Left hindlimb (tissue), 1 donor: ENCODE measurements at regions not wholly inside any gene's neighbourhood (a gene's known extent, or its start where the extent isn't known, plus 50 kb on each side); places are given as distances from the start of the nearest gene placed in this dataset.

Source experiments
- DNase-seq: peaks from one replicate; pipeline ENCODE4 v3.0.0-alpha.2; 2018

DNA sequence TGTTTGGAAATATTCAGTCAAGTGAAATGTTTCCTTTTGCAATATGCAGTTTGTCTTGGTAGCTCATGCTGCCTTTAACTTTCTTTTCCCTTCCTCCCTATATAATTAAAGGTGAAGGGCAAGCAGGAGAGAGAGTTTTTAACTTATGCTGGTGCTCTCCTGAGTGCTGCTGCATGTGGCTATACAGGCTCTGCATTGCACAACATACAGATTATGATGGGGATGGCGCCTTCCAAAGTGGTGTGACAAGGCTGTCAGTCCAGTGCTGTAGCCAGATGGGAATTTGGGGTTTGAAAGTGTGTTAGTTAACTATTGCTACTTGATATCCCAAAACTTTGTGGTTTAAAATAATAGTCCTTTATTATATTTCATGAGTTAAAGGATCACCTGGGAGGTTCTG, 199.0 kb downstream of the ATP23 start:
- no peak for DNase-seq

DNA sequence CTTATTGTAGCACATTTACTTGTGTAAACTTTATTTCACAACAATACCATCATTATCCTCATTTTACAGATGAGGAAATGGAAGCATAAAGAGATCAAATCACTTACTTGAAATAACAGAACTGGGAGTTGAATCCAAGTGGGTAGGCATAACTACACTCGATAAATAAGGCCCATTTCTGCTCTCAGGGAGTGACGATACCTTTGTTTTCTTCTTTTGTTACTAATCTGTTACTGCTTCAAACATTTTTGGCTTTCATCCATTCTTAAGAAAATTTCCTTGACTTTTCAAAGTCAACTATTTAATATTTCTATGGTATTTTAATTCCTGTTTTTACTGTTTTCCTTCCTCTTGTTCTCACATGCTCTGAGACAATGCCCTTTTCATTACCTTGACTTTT, 201.6 kb downstream of the ATP23 start:
- DNase-seq = no peak

DNA sequence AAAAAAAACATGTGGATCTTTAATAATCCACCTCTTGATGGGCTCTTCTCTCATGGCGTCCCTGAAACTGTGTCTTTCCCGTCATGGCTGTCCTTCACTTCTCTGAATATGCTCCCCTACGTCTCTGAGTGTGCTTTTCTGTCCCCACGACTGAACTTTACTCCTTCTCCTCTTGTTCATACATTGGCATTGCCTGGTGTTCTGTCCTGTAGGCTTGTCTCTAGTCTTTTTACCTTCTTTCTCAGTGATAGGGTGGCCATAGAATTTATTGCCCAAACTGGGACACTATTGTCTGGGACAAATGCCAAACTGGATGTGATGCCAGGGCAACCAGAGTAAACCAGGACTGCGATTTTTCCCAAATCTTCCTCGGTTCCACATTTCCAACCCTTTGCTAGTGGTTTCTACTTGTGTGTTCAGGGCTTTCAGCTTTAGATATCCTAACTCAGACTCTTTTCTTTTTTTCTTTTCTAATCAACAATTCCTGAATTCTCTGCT, 202.2 kb downstream of the ATP23 start:
- no peak for DNase-seq

DNA sequence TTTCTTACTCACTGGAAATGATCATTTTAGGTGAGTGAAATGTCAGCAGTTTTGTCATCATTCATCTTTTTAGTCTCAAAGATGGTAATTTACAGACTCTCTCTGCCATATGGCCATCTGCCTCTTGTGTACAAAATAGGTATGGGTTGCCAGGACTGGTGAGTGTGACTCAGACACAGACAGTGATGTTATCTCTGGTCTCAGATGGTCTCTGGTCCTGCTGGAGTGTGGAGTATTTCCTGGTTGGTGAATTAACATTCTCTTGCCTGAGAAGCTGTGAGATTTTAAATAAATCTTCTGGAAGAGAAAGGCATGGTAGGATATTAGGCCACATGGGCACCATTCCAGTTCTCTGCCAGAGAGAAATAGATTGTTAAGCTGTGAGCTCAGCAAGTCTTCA, 207.0 kb downstream of the ATP23 start:
- DNase-seq = no peak

DNA sequence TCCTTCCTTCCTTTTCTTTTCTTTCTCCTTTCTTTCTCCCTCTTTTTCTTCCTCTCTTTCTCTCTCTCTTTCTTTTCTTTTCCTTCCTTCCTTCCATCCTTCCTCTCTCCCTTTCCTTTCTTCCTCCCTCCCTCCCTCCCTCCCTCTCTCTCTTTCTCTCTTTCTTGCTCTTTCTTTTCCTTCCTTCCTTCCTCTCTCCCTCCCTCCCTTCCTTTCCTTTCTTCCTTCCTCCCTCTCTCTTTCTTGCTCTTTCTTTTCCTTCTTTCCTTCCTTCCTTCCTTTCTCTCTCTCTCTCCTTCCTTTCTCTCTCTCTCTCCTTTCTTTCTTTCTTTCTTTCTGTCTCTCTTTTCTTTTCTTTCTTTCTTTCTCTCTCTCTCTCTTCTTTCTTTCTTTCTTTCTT, 207.6 kb downstream of the ATP23 start:
- DNase-seq = no peak

DNA sequence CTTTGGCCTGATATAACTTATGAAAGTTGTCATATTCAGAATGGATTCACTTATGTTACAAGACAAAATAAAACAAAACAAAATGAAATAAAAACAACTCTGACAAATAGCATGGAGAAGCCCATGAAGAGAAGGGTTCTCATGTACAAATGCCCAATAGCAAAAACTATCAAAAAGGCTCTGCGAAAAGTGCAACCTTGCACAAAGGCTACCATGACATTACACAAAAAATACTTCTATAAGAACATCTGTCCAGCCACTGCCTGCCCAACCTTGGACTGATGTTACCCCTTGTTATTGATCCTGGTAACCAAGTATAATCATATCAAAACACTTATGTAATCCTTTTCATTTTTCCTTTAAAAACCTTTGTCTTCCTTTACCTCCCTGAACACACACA, 213.0 kb downstream of the ATP23 start:
- no peak for DNase-seq

DNA sequence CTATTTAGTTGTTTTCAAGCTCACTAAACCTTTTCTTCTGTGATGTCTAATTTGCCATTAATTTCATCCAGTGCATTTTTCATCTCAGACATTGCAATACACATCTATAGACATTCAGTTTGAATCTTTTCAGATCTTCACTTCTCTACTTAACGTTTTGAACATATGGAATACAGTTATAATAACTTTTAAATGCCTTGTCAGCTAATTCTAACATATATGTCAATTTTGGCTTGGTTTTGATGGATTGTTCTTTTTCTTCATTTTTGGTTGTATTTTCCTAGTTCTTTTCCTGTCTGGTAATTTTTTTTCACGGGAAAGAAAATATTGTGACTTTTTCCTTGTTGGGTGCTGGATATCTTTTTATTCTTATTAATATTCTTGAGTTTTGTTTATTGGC, 215.3 kb downstream of the ATP23 start:
- no peak for DNase-seq

DNA sequence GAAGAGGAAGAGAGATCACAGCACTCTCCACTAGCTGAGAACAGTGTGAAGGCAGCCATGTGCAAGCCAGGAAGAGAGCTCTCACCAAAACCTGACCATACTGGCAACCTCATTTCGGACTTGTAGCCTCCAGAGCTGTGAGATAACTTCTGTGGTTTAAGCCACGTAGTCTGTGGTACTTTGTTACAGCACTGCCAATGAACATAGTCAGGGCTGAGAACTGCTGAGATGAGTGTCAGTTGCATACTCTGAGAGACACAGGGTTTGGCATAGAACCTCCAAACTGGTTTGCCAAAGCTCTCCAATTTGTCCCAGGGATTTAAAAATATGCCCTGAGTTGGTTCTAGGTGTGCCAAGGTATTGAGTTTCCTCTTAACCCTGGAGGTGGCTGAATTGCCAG, 218.6 kb downstream of the ATP23 start:
- no peak for DNase-seq

DNA sequence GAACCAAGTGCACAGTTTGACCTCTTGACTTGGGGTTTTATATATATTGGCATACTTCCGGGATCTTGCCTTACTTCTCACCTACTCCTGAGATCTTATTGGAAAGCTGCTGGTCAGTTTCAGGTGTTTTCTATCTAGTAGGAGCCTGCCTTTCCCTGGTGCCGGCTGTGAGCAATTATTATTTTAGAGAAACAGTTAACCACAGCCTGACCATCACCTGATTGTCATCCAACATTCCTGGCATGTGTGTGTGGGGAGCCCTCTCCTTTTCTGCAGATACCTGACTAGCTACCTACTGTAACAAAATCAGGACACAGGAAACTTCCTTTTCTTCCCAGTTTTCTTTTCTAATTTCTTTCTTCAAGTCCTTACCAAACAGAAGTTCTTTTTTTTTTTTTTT, 220.4 kb downstream of the ATP23 start:
- no peak for DNase-seq

DNA sequence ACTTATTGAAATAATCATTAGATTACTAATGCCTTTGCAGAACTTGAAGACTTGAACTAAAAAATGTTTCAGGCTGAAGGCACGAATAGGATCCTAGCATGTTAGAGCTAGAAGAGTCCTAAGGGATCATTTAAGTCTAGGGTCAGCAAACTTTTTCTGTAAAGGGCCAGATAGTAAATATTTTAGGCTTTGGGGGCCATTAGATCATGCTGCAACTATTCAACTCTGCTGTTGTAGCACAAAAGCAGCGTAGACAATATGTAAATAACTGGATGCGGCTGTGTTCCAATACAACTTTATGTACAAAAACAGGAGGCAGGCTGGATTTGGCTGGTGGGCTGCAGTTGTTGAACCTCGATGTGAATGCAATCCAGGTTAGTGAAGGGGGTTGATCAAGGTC, 221.7 kb downstream of the ATP23 start:
- DNase-seq = no peak

DNA sequence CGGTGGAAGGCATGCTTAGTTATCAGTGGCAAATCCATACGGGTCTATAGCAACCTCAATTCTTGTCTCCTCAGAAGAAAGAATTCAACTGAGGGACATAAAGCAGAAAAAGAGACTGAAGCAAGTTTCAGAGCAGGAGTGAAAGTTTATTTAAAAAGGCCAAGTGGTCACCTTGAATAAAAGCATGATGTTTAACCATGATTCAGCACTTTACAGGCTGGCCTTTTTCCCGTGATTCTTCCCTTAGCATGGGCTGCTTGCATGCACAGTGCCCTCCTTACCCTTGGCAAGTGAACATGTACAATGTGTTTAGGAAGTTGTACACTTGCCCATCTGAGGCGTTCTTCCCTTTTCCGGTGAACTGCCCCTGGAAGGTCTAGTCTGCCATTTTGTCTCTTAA, 225.3 kb downstream of the ATP23 start:
- DNase-seq = no peak

DNA sequence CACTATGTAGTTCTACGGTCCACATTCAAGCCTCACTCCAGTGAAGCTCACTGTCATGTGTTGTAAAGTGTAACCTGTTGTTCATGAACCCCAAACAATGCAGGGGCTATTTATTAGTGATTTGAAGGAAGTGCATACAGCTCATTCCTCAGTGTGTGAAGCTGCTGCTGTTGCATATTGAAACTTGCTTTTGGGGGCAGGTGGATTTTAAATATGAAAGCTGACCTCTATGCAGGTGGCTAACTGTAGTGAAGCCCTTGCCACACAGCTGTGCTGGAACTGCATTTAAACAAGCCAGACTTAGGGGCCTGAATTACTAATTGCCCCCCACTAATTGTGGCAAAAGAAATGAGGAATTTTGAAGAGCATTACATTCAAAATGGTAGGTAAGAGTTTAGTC, 226.3 kb downstream of the ATP23 start:
- no peak for DNase-seq

DNA sequence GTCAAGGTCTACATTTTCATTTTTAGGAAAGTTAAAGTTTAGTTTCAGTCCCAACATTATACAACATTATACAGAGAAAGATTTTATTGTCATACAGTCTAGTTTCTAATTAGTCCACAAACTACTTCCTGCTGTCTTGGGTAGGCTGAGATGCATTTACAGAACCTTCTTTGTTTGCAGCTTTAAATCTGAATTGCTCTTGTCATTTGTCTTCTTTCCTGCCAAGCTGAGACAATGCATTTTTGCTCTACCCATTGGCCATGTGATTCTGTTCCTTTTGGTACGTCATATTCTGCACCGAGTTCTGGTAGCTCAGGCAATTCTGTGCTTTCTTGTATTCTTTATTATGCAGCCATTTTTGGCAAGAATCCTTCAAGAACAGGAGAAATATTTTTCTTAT, 228.5 kb downstream of the ATP23 start:
- DNase-seq = no peak

DNA sequence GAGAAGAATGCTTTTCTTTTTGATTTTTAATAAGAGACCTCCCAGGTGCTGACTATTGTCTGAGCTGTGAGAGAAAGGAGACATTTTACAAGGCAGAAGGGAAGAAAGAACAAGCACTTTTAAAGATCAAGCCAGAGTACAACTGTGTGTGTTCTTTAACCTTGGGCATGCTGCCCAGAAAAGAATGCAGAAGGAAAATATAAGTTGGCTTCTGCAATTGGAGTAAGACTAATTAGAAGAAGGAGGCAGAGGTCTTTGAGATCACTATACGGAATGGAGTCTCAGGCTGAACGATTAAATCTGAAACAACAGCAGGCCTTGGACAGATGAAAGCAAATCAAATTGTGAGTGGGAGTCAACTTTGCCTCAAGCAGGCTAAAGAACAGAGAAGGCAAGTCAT, 230.5 kb downstream of the ATP23 start:
- DNase-seq = no peak

DNA sequence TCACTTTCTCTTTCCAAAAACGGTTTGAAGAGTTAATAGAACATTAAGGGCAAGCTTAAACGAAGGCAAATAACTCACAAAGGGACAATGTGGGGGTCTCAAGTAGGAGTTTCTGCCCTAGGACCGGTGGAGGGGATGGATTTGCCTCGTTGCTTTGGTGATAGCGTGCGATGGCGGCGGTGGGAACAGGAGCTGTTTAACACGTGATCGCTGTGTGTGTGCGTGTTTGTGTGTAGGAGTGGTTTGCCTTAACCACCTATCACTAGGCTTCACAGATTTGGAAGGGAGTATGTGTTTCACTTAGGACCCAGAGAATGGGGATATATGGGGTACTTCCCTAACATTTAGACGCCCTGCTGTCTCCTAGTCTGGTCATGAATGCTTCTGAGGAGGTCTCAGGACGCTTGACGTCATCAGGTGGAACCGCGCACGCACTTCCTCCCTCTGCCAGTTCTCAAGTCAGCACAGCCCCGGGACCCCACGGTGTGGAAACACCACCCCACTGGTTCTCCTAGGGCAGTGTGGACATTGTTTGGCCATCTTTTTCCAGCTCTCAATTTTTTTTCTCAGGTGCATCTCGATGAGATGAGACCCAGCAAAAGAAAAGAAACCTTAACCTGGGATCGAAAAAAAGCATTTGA, 231.2 kb downstream of the ATP23 start:
- no peak for DNase-seq

DNA sequence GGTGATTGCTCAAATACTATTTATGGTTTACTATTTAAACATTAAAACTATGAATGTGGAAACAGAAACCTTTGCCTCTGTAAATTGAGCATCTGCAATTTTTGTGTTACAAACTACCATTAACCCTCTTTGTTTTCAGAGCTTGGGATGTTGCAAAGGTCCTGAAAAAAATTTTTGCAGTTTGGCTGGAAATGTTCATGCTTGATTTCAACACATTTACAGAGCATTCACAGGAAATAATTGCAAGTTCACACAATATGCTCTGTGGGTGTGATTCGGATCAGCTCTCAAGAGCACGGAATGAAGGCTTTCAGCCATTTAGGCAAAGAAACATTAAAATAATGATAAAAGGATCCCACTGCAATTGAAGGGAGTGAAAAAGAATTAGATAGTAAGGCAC, 232.9 kb downstream of the ATP23 start:
- no peak for DNase-seq

DNA sequence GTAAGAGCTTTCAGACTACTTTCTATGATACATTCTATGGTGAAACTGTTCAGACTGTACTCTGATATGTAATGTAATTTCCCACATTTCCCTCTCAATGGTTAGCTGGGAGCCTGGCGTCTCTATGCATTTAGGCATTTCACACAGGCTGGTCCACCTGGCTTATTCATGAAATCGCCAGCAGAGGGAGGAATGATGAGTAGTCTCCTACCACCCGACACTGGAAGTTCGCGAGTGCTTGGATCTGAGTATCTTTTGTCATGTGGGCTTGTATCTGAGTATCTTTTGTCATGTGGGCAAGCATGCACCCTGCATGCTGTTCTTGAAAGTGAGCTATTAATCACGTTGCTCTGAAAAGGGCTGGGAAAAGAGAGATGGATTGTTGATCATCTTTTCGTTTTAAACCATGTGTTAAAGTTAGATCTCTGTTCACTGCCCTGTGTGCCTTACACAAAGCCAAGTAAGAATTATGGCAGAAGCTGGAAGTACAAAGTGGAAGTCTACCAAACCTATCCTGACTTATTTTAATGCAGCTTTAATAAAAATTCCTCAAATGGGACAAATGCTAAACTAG, 235.0 kb downstream of the ATP23 start:
- no peak for DNase-seq

DNA sequence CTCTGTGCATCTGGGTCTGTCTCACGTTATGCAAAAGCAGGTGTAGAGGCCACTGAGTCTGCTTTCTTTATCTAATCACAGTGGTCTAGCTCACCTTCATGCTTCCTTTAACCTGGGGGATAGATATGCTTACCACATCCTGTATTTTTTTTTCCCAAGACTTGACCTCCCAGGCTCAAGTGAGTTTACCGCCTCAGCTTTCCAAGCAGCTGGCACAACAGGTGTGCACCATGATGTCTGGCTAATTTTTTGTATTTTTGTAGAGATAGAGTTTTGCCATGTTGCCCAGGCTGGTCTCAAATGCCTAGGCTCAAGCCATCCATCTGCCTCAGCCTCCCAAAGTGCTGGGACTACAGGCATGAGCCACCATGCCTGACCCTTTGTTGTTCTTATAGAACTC, 236.0 kb downstream of the ATP23 start:
- DNase-seq = no peak

DNA sequence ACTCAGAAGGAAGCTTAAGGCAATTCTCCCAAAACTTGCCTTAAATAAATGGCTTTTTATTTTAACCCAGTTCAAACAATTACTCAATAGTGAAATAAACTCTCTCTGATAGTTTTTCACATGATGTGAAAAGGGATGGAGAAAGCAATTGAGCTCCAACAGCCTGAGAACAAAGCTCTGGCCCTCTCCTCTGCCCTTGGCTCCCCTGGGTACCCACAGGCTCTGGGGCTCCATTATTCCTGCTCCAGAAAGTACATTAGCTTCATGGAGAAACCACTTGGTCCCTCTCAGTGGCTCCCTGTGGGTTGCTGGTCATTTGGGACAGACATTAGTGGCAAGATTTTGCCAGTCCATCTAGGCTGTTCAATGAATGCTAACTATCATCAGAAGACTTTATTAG, 242.8 kb downstream of the ATP23 start:
- DNase-seq = no peak

DNA sequence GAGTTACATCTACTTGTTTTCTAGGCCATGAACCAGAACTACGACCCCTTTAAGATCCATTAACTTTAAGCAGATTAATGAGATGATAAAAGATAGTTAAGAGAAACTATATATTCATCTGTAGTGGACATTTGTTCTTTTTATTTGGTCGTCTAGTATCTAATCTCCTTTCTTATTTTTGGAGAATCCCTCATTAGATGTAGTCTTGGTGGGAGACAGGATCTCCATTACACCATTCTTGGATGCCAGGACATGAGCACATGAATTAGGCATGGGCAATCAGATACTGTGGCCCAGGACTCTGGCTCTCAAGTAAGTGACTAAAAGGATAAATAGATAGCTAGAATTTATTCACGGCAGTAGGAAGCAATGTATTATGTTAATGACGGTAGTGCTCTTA, 245.0 kb downstream of the ATP23 start:
- DNase-seq = no peak

DNA sequence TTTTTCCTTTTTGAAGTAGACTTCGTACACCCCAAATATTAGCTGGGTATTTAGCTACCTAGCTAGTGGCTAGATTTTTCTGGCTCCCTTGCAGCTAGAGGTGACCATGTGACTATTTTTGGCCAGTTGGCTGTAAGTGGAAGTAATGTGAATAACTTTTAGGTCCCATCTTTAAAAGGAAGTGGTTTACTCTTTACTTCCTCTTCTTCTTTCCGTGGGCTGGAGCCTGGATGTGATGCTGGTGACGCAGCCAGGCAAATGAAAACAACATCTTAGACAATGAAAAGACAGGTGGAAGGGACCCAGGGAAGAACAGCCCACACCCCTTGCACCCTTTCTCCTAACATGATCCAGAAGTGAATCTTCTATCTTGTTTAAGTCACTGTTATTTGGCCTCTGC, 245.5 kb downstream of the ATP23 start:
- DNase-seq = no peak

DNA sequence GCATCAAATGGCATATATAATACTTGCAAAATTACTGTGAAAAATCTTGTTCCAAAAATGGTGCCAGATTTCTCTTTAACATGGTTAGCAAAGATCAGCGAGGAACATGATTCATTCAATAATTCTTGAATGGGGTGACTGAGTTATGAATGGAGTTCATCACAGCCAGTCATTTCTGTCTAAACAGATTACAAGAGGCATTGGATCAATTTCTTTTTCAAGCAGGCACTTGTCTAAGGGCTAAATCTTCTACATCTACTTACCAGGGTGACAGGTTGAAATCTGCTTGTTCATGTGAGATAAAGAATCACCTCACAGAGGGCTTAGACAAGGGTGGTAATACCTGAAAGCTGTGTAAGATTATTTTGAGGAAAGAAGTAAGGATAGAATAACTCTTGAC, 247.7 kb downstream of the ATP23 start:
- DNase-seq = no peak

DNA sequence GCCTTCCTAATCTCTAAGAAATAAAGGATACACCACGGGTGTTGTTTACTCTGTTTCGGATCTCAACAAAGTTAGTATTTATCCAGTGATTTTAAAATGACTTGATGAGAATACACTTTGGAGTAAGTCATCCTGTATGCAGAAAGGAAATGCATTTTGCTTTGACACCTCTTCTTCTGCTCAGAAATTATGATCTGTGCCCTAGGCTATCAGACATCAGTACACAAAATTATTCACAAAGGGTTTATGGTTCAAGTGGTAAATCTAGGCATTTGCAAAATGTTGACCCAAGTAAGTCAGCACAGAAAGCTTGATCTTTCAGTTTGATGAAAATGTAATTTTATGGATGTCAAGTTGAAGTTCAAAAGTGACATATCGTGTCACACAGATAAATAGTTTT, 248.5 kb downstream of the ATP23 start:
- DNase-seq = no peak

DNA sequence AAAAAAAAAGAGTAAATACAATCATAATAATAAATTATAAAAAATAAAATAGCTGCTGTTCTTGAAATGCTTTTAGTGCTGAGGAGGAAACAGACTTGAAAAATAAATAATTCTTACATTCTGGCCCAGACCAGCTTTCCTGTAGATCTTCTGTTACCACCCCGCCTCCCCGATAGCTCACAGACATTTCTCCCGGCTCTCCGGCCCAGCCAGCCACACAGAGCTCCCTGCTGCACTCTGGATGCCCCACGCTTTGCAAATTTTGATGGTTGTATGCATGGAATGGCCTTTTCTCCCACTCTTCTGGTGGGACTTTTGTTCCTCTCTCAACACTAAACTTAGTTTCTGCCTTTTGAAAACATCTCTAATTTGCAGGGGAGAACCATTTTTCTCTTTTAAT, 249.3 kb downstream of the ATP23 start:
- DNase-seq = no peak

DNA sequence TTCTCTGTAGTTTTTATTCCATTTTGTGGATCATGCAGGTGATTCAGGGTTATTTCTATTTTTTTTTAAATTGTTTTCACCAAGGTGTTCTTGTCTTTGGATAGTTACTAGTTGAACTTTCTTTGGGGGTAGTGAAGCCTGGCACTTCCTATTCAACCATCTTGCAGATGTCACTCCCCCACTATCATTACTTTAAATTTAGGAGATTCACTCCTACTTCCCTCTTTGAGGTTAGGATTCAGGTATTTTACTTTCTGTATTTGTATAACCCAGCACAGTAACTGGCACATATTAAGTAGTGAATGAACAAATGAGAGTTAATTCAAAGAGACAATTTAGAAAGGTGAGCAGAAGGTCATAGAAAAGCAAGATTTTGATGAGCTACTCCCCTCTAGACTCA, 255.6 kb downstream of the ATP23 start:
- no peak for DNase-seq
